ENCODE measurements at regions not wholly inside any gene's neighbourhood (a gene's known extent, or its start where the extent isn't known, plus 50 kb on each side); places are given as distances from the start of the nearest gene placed in this dataset.
A peak's percentile ranks its signal among the peaks of the same experiment; 100 is the strongest.

GRCh38 chr11:109166441-109166840, 255.5 kb upstream of the C11orf87 start:
- Histone ChIP-seq H3K27ac (ENCODE audit: low read depth, low read length) (no peak overlapping the region), H3K36me3 (ENCODE audit: insufficient read depth, low read length) (no peaks in the 10 kb centered on the region), H3K9me3 (ENCODE audit: control insufficient read depth in 1 of 2, low read length in 2 of 2) (no peaks in the 10 kb centered on the region), H3K4me3 (ENCODE audit: low read length in 2 of 2) (no peak overlapping the region), H3K27me3 (ENCODE audit: insufficient read depth, low read length) (no peaks in the 10 kb centered on the region), H3K4me1 (ENCODE audit: insufficient read depth, low read length) (no peaks in the 10 kb centered on the region)
- Mint-ChIP-seq H3K27ac (no peak overlapping the region), H3K4me1 (no peaks in the 10 kb centered on the region), H3K36me3 (no peaks in the 10 kb centered on the region), H3K27me3 (no peaks in the 10 kb centered on the region), H3K4me3 (no peak overlapping the region), H3K9me3 (peaks cover 0 to 5% (median 0%) of the 10 kb centered on the region in 8 donors)
- CTCF ChIA-PET (ENCODE audit: partially characterized antibody) = no interaction called here
- DNase-seq = no peak
- POLR2A ChIA-PET (ENCODE audit: partially characterized antibody) = no interaction called here
- intact Hi-C loops (cut with micrococcal nuclease) = no loop called here

GRCh38 chr11:109173504-109173903, 248.5 kb upstream of the C11orf87 start:
- no peaks in the 10 kb centered on the region for H3K9me3 Mint-ChIP-seq

GRCh38 chr11:109184376-109184775, 237.6 kb upstream of the C11orf87 start:
- intact Hi-C loops (cut with micrococcal nuclease) = no loop called here
- Histone ChIP-seq H3K27me3 (ENCODE audit: insufficient read depth, low read length) (no peaks in the 10 kb centered on the region), H3K4me1 (ENCODE audit: insufficient read depth, low read length) (no peaks in the 10 kb centered on the region), H3K27ac (ENCODE audit: low read depth, low read length) (no peak overlapping the region), H3K9me3 (ENCODE audit: control insufficient read depth in 1 of 2, low read length in 2 of 2) (no peaks in the 10 kb centered on the region), H3K36me3 (ENCODE audit: insufficient read depth, low read length) (no peaks in the 10 kb centered on the region), H3K4me3 (ENCODE audit: low read length in 2 of 2) (no peak overlapping the region)
- Mint-ChIP-seq H3K4me1 (no peaks in the 10 kb centered on the region), H3K9me3 (peaks cover 0 to 17% (median 7%) of the 10 kb centered on the region in 8 donors), H3K4me3 (no peak overlapping the region), H3K36me3 (no peaks in the 10 kb centered on the region), H3K27me3 (no peaks in the 10 kb centered on the region), H3K27ac (no peak overlapping the region)
- ChIA-PET CTCF (ENCODE audit: partially characterized antibody) (no interaction called here), POLR2A (ENCODE audit: partially characterized antibody) (no interaction called here)
- no peak for DNase-seq

More at GRCh38 chr11:109173504-109173903, 248.5 kb upstream of the C11orf87 start:
- Mint-ChIP-seq H3K4me3 (no peak overlapping the region), H3K4me1 (no peaks in the 10 kb centered on the region), H3K27ac (peak overlapping the region in 1 of 7 donors; percentile 18), H3K36me3 (no peaks in the 10 kb centered on the region), H3K27me3 (no peaks in the 10 kb centered on the region)
- Histone ChIP-seq H3K36me3 (ENCODE audit: insufficient read depth, low read length) (no peaks in the 10 kb centered on the region), H3K4me1 (ENCODE audit: insufficient read depth, low read length) (no peaks in the 10 kb centered on the region), H3K9me3 (ENCODE audit: control insufficient read depth in 1 of 2, low read length in 2 of 2) (no peaks in the 10 kb centered on the region), H3K27me3 (ENCODE audit: insufficient read depth, low read length) (no peaks in the 10 kb centered on the region), H3K4me3 (ENCODE audit: low read length in 2 of 2) (no peak overlapping the region), H3K27ac (ENCODE audit: low read depth, low read length) (no peak overlapping the region)
- intact Hi-C loops (cut with micrococcal nuclease) = no loop called here
- DNase-seq = no peak
- CTCF ChIA-PET (ENCODE audit: partially characterized antibody) = no interaction called here
- POLR2A ChIA-PET (ENCODE audit: partially characterized antibody) = no interaction called here

- H3K9me3 Mint-ChIP-seq = peaks cover 3 to 21% (median 11%) of the 10 kb centered on the region in 8 donors
- H3K27me3 Mint-ChIP-seq = no peaks in the 10 kb centered on the region
- ChIA-PET CTCF (ENCODE audit: partially characterized antibody) (no interaction called here), POLR2A (ENCODE audit: partially characterized antibody) (no interaction called here)
- H3K4me3 Mint-ChIP-seq = no peak overlapping the region
- no peaks in the 10 kb centered on the region for H3K36me3 Mint-ChIP-seq
- no peaks in the 10 kb centered on the region for H3K4me1 Mint-ChIP-seq
- no peaks in the 10 kb centered on the region for H3K9me3 ChIP-seq (ENCODE audit: control insufficient read depth in 1 of 2, low read length in 2 of 2)
- no peaks in the 10 kb centered on the region for H3K36me3 ChIP-seq (ENCODE audit: insufficient read depth, low read length)
- no peak overlapping the region for H3K4me3 ChIP-seq (ENCODE audit: low read length in 2 of 2)
- no peak overlapping the region for H3K27ac ChIP-seq (ENCODE audit: low read depth, low read length)
- intact Hi-C loops (cut with micrococcal nuclease) = no loop called here
- H3K27ac Mint-ChIP-seq = no peak overlapping the region
- no peaks in the 10 kb centered on the region for H3K4me1 ChIP-seq (ENCODE audit: insufficient read depth, low read length)
- DNase-seq = no peak
- no peaks in the 10 kb centered on the region for H3K27me3 ChIP-seq (ENCODE audit: insufficient read depth, low read length)
These were observed 229.1 kb upstream of the C11orf87 start for GRCh38 chr11:109192864-109193263.

- intact Hi-C loops (cut with micrococcal nuclease) = no loop called here
- H3K27me3 Mint-ChIP-seq = no peaks in the 10 kb centered on the region
- CTCF ChIA-PET (ENCODE audit: partially characterized antibody) = no interaction called here
These were observed 228.1 kb upstream of the C11orf87 start for GRCh38 chr11:109193880-109194279.

GRCh38 chr11:109196016-109196415, 226.0 kb upstream of the C11orf87 start:
- POLR2A ChIA-PET (ENCODE audit: partially characterized antibody) = no interaction called here
- H3K9me3 ChIP-seq (ENCODE audit: control insufficient read depth in 1 of 2, low read length in 2 of 2) = no peaks in the 10 kb centered on the region
- H3K27me3 Mint-ChIP-seq = no peaks in the 10 kb centered on the region

More at GRCh38 chr11:109193880-109194279, 228.1 kb upstream of the C11orf87 start:
- no peaks in the 10 kb centered on the region for H3K36me3 ChIP-seq (ENCODE audit: insufficient read depth, low read length)
- POLR2A ChIA-PET (ENCODE audit: partially characterized antibody) = no interaction called here
- H3K9me3 Mint-ChIP-seq = peaks cover 3 to 22% (median 9%) of the 10 kb centered on the region in 8 donors
- no peak overlapping the region for H3K27ac Mint-ChIP-seq
- H3K27me3 ChIP-seq (ENCODE audit: insufficient read depth, low read length) = no peaks in the 10 kb centered on the region
- no peaks in the 10 kb centered on the region for H3K9me3 ChIP-seq (ENCODE audit: control insufficient read depth in 1 of 2, low read length in 2 of 2)
- H3K4me1 ChIP-seq (ENCODE audit: insufficient read depth, low read length) = no peaks in the 10 kb centered on the region
- H3K4me3 ChIP-seq (ENCODE audit: low read length in 2 of 2) = no peak overlapping the region
- H3K36me3 Mint-ChIP-seq = no peaks in the 10 kb centered on the region
- no peaks in the 10 kb centered on the region for H3K4me1 Mint-ChIP-seq
- DNase-seq = no peak
- H3K4me3 Mint-ChIP-seq = no peak overlapping the region
- no peak overlapping the region for H3K27ac ChIP-seq (ENCODE audit: low read depth, low read length)

GRCh38 chr11:109197656-109198055, 224.3 kb upstream of the C11orf87 start:
- no peaks in the 10 kb centered on the region for H3K4me1 Mint-ChIP-seq
- no peaks in the 10 kb centered on the region for H3K36me3 Mint-ChIP-seq
- intact Hi-C loops (cut with micrococcal nuclease) = no loop called here

More at GRCh38 chr11:109196016-109196415, 226.0 kb upstream of the C11orf87 start:
- no peak overlapping the region for H3K4me3 ChIP-seq (ENCODE audit: low read length in 2 of 2)
- H3K36me3 ChIP-seq (ENCODE audit: insufficient read depth, low read length) = no peaks in the 10 kb centered on the region
- H3K4me1 Mint-ChIP-seq = no peaks in the 10 kb centered on the region
- H3K27ac ChIP-seq (ENCODE audit: low read depth, low read length) = no peak overlapping the region
- no peaks in the 10 kb centered on the region for H3K4me1 ChIP-seq (ENCODE audit: insufficient read depth, low read length)
- no peaks in the 10 kb centered on the region for H3K36me3 Mint-ChIP-seq
- DNase-seq = no peak
- H3K9me3 Mint-ChIP-seq = peaks cover 0 to 19% (median 10%) of the 10 kb centered on the region in 8 donors
- no peak overlapping the region for H3K4me3 Mint-ChIP-seq
- no peaks in the 10 kb centered on the region for H3K27me3 ChIP-seq (ENCODE audit: insufficient read depth, low read length)
- intact Hi-C loops (cut with micrococcal nuclease) = no loop called here
- CTCF ChIA-PET (ENCODE audit: partially characterized antibody) = no interaction called here
- H3K27ac Mint-ChIP-seq = no peak overlapping the region

GRCh38 chr11:109203176-109203575, 218.8 kb upstream of the C11orf87 start:
- H3K4me1 Mint-ChIP-seq = no peaks in the 10 kb centered on the region

More at GRCh38 chr11:109197656-109198055, 224.3 kb upstream of the C11orf87 start:
- Histone ChIP-seq H3K36me3 (ENCODE audit: insufficient read depth, low read length) (no peaks in the 10 kb centered on the region), H3K27me3 (ENCODE audit: insufficient read depth, low read length) (no peaks in the 10 kb centered on the region), H3K4me1 (ENCODE audit: insufficient read depth, low read length) (no peaks in the 10 kb centered on the region), H3K9me3 (ENCODE audit: control insufficient read depth in 1 of 2, low read length in 2 of 2) (no peaks in the 10 kb centered on the region), H3K27ac (ENCODE audit: low read depth, low read length) (no peak overlapping the region), H3K4me3 (ENCODE audit: low read length in 2 of 2) (no peak overlapping the region)
- peaks cover 0 to 16% (median 4%) of the 10 kb centered on the region in 8 donors for H3K9me3 Mint-ChIP-seq
- CTCF ChIA-PET (ENCODE audit: partially characterized antibody) = no interaction called here
- no peak overlapping the region for H3K27ac Mint-ChIP-seq
- no peak overlapping the region for H3K4me3 Mint-ChIP-seq
- POLR2A ChIA-PET (ENCODE audit: partially characterized antibody) = no interaction called here
- H3K27me3 Mint-ChIP-seq = no peaks in the 10 kb centered on the region
- no peak for DNase-seq

More at GRCh38 chr11:109203176-109203575, 218.8 kb upstream of the C11orf87 start:
- Mint-ChIP-seq H3K27ac (no peak overlapping the region), H3K27me3 (no peaks in the 10 kb centered on the region), H3K9me3 (peaks cover 2 to 8% (median 5%) of the 10 kb centered on the region in 8 donors), H3K36me3 (no peaks in the 10 kb centered on the region), H3K4me3 (no peak overlapping the region)
- Histone ChIP-seq H3K4me1 (ENCODE audit: insufficient read depth, low read length) (no peaks in the 10 kb centered on the region), H3K27me3 (ENCODE audit: insufficient read depth, low read length) (no peaks in the 10 kb centered on the region), H3K4me3 (ENCODE audit: low read length in 2 of 2) (no peak overlapping the region), H3K9me3 (ENCODE audit: control insufficient read depth in 1 of 2, low read length in 2 of 2) (no peaks in the 10 kb centered on the region), H3K36me3 (ENCODE audit: insufficient read depth, low read length) (no peaks in the 10 kb centered on the region), H3K27ac (ENCODE audit: low read depth, low read length) (no peak overlapping the region)
- CTCF ChIA-PET (ENCODE audit: partially characterized antibody) = no interaction called here
- POLR2A ChIA-PET (ENCODE audit: partially characterized antibody) = no interaction called here
- intact Hi-C loops (cut with micrococcal nuclease) = no loop called here
- DNase-seq = no peak
